Vagina (tissue), 2 donors: ENCODE measurements at regions not wholly inside any gene's neighbourhood (a gene's known extent, or its start where the extent isn't known, plus 50 kb on each side); places are given as distances from the start of the nearest gene placed in this dataset.

Experiments used
- CTCF ChIP-seq, 3 experiments: fragments of 450-650 bp in 2 of 3; fragments of 200-600 bp in 1 of 3; sonication (generic) in 1 of 3; IDR thresholded peaks; one replicate each; pipeline ENCODE4 v1.5.1; 2017 to 2019; ENCODE audit warnings: antibody characterized with exemption in 3 of 3, mild to moderate bottlenecking in 2 of 3, moderate library complexity in 2 of 3
- POLR2A ChIP-seq, 2 donors: fragments of 450-650 bp; IDR thresholded peaks; one replicate each; pipeline ENCODE4 v1.6.1; 2017; ENCODE audit warnings: antibody characterized with exemption in 2 of 2, mild to moderate bottlenecking in 2 of 2, moderate library complexity in 2 of 2

- TF ChIP-seq CTCF (IDR thresholded peaks at IDR 0.05) (no peak), POLR2A (IDR thresholded peaks at IDR 0.05) (no peak)
Observed at GRCh38 chr6:2468601-2468955, 223.2 kb upstream of the GMDS start.
